GM21528 (cell line): ENCODE measurements at regions not wholly inside any gene's neighbourhood (a gene's known extent, or its start where the extent isn't known, plus 50 kb on each side); places are given as distances from the start of the nearest gene placed in this dataset.

Source experiments
- ATAC-seq: cut with Tn5 transposase; IDR thresholded peaks from one replicate; pipeline ENCODE4 v1.9.1; 2021; ENCODE audit warnings: mild to moderate bottlenecking, moderate library complexity; ENCODE audit not compliant: unreplicated experiment, low FRiP score

- no peak for ATAC-seq
Measured at GRCh38 chr4:34850421-34850820, 1393.9 kb downstream of the ARAP2 start.

GRCh38 chr4:34850968-34851367 is 1393.3 kb downstream of the ARAP2 start:
- no peak for ATAC-seq

GRCh38 chr4:34851411-34851810 is 1392.9 kb downstream of the ARAP2 start:
- ATAC-seq = no peak

- no peak for ATAC-seq
Measured at GRCh38 chr4:34854451-34854850, 1389.9 kb downstream of the ARAP2 start.

- ATAC-seq = no peak
Measured at GRCh38 chr4:34861666-34862065, 1382.6 kb downstream of the ARAP2 start.

- no peak for ATAC-seq
Measured at GRCh38 chr4:34878961-34879360, 1365.4 kb downstream of the ARAP2 start.

GRCh38 chr4:34880246-34880645 is 1364.1 kb downstream of the ARAP2 start:
- ATAC-seq = no peak

GRCh38 chr4:34891892-34892291 is 1352.4 kb downstream of the ARAP2 start:
- no peak for ATAC-seq

- ATAC-seq = no peak
Measured at GRCh38 chr4:34893382-34893781, 1350.9 kb downstream of the ARAP2 start.

GRCh38 chr4:34920032-34920431 is 1324.3 kb downstream of the ARAP2 start:
- no peak for ATAC-seq

- no peak for ATAC-seq
Measured at GRCh38 chr4:34921391-34921790, 1322.9 kb downstream of the ARAP2 start.

GRCh38 chr4:34922325-34922724 is 1322.0 kb downstream of the ARAP2 start:
- ATAC-seq = no peak

- no peak for ATAC-seq
Measured at GRCh38 chr4:34932591-34932990, 1311.7 kb downstream of the ARAP2 start.

- ATAC-seq = no peak
Measured at GRCh38 chr4:34935739-34936138, 1308.6 kb downstream of the ARAP2 start.

- ATAC-seq = no peak
Measured at GRCh38 chr4:34939073-34939472, 1305.2 kb downstream of the ARAP2 start.

- ATAC-seq = no peak
Measured at GRCh38 chr4:34943741-34944386, 1300.5 kb downstream of the ARAP2 start.

GRCh38 chr4:34950926-34951325 is 1293.4 kb downstream of the ARAP2 start:
- ATAC-seq = no peak

GRCh38 chr4:34953145-34953799 is 1291.0 kb downstream of the ARAP2 start:
- no peak for ATAC-seq

GRCh38 chr4:34964613-34965012 is 1279.7 kb downstream of the ARAP2 start:
- no peak for ATAC-seq

- ATAC-seq = no peak
Measured at GRCh38 chr4:34972189-34972588, 1272.1 kb downstream of the ARAP2 start.

- no peak for ATAC-seq
Measured at GRCh38 chr4:34973650-34974312, 1270.5 kb downstream of the ARAP2 start.

- ATAC-seq = no peak
Measured at GRCh38 chr4:34974313-34974680, 1270.0 kb downstream of the ARAP2 start.
